ENCODE measurements at regions not wholly inside any gene's neighbourhood (a gene's known extent, or its start where the extent isn't known, plus 50 kb on each side); places are given as distances from the start of the nearest gene placed in this dataset.

DNA sequence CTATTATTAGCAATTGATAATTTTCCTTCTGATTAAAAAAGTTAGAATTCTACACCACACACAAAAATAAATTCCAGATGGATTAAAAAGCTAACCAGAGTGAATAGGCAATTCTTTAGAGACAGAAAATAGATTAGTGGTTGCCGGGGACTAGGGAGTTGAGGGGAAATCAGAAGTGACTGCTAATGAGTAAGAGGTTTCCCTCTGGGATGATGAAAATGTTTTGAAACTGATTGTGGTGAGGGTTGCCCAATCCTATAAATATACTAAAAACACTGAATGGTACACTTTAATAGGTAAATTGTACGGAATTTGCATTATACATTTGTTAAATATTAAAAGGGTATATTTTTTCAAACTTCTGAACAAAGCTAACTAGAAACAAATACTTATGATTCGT, 214.9 kb downstream of the GPAM start:
- H3K4me3 ChIP-seq (ENCODE audit: low read depth, low read length): no peak overlapping the region

DNA sequence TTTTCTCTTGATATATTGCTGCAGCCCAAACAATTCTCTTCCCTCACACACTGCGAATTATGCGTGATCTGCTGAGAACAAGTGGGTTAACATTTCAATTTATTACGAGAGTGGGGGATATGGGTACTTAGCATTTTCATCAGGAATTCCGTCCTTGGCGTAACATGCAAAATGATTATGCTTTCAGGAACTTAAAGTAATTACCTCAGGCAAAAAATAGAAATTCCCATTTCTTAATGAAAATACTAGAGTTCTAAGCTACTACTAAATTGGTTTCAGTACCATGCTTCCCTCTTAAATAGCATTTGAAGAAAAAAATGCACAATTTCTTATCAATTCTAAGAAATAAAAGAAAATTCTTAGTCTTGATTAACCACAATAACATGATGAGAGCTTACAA, 213.5 kb downstream of the GPAM start:
- no peak overlapping the region for H3K4me3 ChIP-seq (ENCODE audit: low read depth, low read length)

DNA sequence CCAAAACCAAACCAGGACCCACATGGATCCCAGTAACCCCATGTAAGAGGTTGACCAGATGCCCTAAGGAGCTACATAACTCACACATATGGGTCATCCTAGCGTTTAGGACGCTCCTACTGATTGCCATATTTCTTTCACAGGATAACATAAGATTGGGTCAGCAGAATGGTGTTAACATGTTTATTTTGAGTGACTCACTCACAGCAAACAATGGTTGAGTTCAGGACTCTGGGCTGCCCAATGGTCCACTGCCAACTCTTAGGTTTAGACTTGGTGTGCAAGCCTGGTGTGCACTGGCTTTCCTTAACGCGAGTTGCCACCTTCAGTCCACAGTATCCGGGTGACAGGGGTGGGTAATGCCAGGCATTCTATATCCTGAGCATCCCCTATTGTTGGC, 211.5 kb downstream of the GPAM start:
- no peak overlapping the region for H3K4me3 ChIP-seq (ENCODE audit: low read depth, low read length)

DNA sequence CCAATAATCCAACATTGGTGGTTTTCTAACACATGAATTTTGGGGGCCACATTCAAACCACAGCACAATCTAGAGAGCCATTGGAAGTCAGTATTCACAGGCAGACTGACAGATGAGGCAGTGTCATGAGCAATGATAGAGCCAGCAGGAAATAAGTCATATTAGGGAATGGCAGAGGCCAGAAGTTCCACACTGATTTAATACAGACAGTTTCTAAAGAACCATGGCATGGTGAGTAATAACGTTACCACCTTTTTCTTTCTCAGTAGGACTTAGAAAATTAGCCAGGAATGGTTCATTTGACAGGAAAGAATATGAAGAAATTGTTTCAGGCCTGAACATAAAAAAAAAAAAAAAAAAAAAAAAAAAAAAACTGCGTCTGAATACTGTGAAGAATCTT, 210.3 kb downstream of the GPAM start:
- H3K4me3 ChIP-seq (ENCODE audit: low read depth, low read length): no peak overlapping the region

DNA sequence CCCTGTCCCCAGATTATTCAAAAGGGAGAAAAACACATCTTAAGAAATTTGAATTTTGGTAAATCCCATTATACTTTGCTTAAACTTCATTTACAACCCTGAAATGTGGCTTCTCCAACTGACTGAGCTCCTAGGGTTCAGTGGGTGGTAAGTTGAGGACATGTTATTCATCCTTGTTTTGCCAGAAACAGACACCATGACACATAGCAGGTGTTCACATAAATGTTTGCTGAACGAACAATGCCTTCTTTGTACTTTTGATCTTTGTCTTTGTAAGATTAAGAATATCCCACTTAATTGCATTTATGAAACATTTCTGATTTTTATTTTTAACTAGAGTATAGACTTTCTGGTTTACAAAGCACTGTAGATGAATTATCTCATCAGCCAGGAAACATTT, 209.7 kb downstream of the GPAM start:
- no peak overlapping the region for H3K4me3 ChIP-seq (ENCODE audit: low read depth, low read length)

DNA sequence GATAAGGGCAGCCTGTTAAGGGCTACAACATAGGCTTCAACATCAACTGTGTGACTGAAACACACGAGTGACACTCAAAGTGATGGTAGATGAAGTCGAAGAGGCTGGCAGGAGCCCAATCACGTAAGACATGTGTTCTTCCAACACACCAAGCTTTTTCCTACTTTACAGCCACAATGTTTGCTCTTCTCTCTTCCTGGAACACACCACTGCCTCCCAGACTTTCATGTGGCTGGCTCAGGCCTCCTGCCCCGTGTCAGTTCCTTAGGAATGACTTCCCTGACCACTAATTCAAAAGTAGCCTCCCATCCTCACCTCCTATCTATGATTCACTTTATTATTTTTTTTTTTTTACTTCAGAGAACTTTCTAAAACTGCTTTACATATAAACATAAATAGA, 209.2 kb downstream of the GPAM start:
- no peak overlapping the region for H3K4me3 ChIP-seq (ENCODE audit: low read depth, low read length)

DNA sequence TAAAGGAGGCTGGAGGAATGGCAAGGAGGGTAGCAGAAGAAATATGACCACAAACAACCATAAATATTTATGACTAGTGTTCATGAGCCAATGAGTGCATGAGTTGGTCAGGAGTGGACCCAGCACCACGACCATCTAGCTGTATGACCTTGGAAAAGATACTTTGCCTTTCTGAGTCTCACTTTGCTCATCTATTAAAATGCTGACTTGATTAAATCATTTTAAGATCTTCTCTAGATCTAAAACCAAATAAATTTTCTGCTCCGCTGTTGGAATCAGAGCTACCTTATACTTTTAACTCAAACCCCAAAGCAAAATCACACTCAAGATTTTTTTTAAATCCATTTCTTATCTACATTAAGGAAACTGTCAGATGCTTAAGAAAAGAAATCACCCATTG, 207.0 kb downstream of the GPAM start:
- no peak overlapping the region for H3K4me3 ChIP-seq (ENCODE audit: low read depth, low read length)

DNA sequence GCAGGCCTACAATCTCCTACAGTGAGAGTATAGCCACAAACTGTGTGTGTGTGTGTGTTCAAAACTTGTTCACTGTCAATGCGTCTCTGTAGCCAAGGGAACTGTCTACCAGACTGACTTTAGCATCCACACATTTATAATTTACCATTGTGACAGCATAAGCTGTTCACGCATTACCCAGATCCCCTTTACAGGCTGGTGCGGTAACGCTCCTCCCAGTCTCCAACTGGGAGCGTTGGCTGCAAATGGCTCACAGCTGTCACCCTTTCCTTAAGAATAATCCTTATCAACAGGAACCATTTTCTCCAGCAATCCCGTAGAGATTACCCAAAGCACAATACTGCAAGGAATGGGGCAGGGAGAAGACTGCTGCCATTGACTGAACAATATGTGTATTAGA, 199.5 kb downstream of the GPAM start:
- H3K4me3 ChIP-seq (ENCODE audit: low read depth, low read length): no peak overlapping the region

DNA sequence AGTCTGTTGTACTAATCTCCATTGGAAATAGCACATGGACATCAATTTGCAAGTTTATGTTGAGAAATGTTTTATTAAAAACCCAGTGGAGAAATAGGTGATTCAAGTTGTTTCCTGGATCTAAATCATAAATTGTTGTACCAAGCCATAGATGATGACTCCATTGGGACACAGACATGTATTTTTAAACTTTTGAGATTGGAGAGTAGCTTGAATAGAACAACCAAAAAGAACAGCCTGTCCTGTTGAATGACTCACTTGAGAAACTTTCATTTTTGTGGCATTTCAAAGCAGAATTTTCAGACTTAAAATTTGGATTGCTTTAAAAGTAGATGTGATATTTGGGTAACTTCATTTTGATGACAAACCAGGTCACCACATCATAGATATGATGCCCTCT, 197.5 kb downstream of the GPAM start:
- no peak overlapping the region for H3K4me3 ChIP-seq (ENCODE audit: low read depth, low read length)

DNA sequence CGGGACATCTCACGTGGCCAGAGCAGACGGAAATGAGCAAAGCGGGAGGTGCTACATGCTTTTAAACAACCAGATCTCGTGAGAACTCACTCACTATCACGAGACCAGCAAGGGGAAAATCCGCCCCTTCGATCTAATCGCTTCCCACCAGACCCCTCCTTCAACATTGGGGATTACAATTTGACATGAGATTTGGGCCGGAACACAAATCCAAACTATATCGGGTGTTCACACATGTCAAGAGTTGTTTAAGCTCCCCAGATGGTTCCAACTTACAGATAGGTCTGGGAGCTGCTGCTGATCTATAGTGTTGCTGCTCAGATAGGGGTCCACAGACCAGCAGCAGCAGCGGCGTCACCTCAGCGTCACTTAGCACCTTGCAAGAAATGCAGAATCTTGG, 194.9 kb downstream of the GPAM start:
- no peak overlapping the region for H3K4me3 ChIP-seq (ENCODE audit: low read depth, low read length)

DNA sequence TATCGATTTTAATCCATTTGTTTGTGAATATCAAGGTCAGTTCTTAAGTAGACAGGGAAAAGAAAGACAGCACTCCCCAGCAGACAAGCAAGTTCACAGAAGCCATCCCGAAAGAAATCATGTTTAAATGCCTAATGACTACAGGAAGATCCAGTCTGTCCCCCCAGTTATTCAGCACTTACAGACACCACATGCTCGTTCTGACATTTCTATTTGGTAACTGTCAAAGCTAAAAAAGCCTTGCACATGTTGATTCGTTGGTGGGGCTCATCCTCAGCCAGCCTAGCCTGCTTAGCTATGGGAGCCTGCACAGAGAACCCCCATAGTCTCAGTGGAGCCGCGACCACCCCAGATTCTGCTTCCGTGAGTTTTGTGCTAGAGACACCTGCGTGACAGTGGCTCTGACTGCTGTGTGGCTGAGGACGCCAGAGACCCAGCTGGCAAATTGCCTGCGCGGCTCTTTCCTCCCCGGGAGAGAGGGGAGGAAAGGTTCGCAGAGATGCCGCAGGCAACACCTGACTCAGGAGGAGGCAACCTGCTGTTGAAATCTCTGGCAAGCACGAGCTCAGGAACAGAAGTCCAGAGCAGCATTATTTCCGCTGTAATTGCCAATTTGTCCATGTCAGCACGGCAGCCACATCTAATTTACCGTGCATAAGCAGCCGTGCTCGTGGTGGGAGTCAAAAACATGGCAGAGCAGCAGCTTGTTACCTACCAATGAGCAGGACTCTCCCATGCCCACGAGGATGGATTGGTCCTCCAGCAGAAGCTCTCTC, 194.2 kb downstream of the GPAM start:
- no peak overlapping the region for H3K4me3 ChIP-seq (ENCODE audit: low read depth, low read length)

DNA sequence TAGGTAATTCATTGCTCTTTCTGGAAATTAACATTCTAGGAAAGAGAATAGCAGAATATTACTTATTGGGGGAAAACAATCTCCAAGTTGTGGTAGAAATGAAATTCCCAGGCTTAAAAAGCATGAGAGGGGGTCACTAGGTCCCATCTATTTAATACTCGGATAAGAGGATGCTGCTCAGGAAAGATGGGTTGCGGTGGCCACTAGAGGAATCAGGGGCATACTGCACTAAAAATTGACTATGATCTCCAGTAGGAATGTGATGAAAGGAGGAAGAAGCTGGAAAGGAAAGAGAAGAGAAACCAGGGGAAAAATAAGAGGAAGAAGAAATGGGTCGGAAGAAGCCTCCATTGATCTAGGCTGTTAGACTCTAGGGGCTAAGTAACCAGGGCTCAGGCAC, 192.8 kb downstream of the GPAM start:
- no peak overlapping the region for H3K4me3 ChIP-seq (ENCODE audit: low read depth, low read length)

DNA sequence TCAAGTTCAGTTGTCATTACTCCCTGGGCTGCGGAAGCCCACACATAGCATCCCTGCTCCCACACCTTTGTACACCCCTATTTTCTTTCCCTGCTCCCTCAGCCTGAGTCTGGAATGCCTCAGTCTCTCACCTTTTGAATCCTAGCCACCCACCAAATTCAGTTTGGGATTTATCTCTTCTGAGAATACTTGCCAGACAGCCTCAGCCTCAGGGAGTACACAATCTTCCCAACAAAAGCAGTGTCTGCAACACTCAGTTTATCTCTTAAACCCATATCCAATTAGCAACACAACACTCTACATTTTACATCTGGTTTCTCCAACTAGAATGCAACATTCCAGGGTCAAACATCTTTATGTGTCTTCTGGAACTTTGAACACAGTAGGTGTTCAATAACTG, 190.2 kb downstream of the GPAM start:
- no peak overlapping the region for H3K4me3 ChIP-seq (ENCODE audit: low read depth, low read length)

DNA sequence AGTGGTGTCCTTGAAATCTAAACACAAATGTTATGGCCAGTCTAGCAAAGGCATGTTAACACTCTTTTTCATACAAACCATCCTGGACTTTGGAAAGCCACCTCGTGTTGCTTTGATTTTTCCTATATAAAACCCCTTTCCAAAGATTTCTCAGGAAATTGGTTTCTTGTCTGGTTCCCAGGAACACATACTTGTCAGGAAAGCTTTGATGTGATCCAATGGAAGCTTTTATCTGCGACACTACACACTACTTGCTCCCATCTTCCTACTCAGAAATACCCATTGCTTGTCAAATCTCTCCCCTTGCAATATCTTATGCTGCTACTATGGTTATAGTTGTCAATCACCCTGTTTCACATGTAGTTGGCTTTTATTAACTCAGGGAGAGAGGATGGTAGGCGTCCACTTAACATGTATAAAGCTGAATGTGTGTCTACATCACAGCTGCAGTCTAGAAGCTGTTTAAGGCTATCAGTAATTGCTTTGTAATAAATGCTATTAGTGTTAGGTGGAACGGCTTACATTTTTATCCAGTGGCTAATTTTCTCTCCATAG, 189.6 kb downstream of the GPAM start:
- no peak overlapping the region for H3K4me3 ChIP-seq (ENCODE audit: low read depth, low read length)

DNA sequence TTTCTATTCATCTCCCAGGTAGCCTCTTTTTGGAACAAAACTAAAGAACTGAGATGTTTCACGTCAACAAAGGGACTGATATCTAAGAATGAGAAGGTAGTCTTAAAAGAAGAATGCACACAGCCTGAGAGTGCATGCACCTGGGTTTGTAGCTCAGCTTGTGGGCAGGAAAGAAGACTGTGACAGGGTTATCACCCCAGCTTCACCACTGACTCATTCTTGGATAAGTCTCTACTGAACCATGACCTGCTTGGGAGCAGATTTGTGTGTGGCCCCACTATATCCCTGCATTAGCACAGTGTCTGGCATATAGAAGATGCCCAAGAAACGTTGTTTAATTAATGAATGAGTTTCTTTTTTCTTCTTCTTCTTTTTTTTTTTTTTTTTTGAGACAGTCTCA, 187.5 kb downstream of the GPAM start:
- H3K4me3 ChIP-seq (ENCODE audit: low read depth, low read length): no peak overlapping the region

DNA sequence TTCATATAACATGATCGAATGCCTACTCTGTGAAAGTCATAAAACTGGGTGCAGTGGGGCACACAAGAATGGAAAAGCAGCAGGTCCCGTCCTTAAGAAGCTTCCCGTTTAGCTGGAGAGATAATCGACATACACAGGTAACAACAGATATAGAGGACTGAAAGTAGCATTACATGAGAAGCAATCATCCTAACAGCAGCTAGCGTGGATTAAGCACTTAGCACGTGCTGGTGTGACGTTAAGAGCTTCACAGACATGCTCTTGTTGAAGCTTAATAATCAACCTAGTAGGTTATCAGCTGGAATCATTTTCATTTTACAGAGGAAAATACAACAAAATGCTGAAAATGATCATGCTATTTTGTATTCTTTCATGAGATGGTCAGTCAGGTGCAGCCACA, 184.8 kb downstream of the GPAM start:
- no peak overlapping the region for H3K4me3 ChIP-seq (ENCODE audit: low read depth, low read length)

DNA sequence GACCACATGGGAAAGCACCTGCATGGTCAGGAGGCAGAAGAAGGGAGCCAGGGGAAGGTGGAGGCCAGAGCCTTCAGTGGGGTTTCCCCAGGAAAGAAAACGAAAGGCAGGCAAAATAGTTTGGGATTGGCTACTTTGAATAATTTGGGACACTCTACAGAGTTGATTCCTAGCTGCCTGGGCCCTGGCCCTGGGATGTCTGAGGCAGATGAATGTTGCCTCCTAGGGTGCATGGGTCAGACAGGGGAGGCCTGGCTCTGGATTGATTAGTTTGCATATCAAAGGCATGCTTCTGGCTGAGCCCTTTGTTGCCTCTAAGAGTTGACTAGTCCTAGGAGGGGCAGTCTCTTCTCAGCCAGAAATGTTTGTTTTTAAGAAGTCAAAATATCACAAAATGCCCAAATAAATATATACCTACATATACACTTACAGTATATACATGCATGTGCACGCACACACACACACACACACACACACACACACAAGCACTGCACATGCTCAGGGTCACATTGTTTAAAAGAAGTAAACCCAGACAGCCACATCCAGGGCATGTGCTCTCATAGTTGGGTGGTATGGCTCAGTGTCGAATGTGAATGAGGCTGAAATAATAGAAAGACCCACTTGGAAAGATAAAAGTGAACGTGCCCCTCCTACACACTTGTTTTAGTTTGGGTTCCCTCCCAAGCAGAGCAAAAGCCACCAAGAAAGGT, 184.2 kb downstream of the GPAM start:
- H3K4me3 ChIP-seq (ENCODE audit: low read depth, low read length): no peak overlapping the region

DNA sequence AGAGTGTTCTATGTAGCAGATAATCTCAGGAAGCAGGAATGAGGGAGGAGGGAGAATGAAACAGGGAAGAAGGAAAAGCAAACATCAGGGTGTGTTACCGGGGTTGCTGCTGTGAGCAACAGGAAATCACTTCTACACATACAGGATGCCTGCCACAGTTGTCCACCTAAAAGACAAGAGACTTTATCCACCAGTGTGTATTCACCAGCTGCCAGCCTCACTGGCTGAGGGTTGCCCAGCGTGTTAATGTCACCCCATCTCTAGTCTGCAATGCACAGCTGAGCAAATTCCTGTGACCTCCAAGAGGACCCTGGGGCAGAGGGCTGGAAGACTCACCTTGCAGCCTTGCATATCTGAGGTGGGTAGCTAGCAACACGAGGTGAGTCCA, 183.7 kb downstream of the GPAM start:
- H3K4me3 ChIP-seq (ENCODE audit: low read depth, low read length): no peak overlapping the region

DNA sequence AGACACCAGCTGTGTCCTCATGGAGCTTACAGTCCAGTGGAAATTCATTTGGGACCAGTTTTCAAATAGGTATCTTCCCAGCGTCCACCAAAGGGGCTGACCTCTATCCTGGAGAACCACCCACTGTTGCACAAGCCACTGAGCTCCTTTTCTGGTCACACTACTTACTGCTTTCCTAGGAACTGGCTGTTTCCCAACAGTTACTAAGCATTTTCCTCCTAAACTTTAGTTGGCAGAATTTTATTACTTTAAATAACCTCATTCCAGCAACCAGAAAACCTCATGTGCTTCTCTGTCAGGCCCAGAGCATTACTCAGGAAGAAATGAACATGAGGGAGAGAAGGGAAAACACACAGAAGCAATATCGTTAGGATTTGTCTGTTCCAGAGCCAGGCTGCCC, 183.1 kb downstream of the GPAM start:
- no peak overlapping the region for H3K4me3 ChIP-seq (ENCODE audit: low read depth, low read length)

DNA sequence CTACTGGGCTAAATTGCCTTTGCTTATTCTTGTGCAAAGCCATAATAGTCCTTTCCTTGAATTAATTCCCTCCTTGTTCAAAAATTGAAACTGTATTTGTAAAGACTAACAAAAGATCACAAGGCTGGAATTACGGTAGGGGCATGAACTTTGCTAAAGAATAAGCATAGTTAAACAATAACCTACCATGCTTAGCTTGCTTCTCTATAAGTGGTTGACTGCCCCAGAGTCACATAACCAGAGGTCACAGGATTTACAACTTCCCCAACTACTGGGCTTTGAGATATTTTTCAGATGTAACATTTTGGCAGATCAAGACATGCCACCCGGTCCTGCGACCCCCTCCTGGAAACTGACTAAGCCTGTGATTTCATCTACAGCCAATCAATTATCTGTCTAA, 181.4 kb downstream of the GPAM start:
- H3K4me3 ChIP-seq (ENCODE audit: low read depth, low read length): no peak overlapping the region

DNA sequence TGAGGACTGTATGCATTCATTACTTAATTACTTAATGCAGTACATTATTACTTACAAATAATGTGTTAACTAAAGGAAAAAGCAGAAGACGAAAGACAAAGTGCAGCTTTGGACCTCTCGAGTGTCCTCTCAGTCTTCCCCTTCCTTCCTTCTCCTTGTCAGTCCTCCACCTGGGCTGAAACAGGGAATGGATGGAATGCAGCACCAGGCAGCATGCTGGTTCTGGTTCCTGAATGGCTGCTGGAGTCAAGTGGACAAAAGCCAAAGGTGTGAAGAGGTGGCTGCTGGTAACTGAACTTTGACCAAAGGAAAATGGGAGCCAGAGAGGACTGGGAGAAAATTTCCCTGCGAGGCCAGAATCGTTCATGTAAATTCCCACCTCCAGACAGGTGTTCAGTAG, 179.5 kb downstream of the GPAM start:
- H3K4me3 ChIP-seq (ENCODE audit: low read depth, low read length): no peak overlapping the region

DNA sequence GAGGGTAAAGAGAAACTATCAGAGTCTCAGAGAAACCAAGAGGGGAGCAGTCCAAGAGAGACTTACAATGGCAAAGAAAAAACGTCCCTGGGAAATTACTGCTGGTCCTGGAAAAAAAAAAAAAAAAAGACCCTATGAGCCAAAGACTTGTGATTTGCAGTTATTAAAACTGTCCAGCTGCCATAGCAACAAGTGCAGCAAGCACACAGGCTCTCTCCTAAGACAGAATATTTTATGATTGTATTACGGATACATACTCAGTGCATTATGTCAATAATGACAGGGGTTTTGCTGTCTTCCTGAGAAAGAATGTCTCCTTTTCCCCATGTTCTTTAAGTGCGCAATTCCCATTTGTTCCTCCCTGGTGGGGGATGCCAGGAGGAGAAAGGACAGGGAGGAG, 178.5 kb downstream of the GPAM start:
- no peak overlapping the region for H3K4me3 ChIP-seq (ENCODE audit: low read depth, low read length)

DNA sequence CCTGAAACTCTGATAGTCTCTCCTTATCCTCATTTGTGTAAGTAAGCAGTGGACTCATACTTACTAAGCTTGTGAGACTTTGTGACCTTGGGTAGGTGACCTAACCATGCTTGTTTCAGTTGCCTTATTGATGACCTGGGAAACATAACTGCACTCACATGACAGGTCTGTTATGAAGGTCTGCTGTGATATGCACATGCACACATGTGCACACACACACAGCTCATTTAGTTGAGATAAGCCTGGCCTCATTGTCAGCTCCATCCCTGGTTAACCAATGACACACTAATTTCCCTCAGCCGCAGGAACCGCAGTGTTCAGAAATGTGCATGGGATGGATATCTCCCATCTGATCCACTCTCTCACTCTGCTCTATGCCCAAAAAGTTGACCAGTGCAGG, 177.2 kb downstream of the GPAM start:
- H3K4me3 ChIP-seq (ENCODE audit: low read depth, low read length): no peak overlapping the region
